ENCODE measurements at regions not wholly inside any gene's neighbourhood (a gene's known extent, or its start where the extent isn't known, plus 50 kb on each side); places are given as distances from the start of the nearest gene placed in this dataset.

DNA sequence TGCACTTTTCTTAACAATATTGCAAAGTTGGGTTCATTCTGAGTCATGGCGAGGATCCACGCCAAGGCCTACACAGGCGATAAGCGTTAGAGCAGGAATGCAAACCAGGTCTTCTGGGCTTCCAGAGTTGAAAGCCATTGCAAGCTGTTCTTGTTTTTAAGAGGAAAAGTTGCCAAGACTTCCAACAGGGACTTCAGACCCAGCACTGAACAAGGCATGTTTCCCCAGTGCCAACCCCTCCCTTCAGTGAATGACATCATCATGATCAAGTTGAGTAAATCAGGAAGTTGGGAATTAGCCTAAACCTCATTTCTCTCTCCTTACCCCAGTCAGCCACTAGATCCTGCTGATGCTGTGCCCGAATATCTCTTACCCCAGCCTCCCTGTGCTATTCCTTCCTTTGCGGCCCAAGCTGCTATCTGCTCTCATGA, 355.1 kb downstream of the HS3ST1 start:
- H3F3A ChIP-seq (replicated peaks; ENCODE audit: insufficient read depth): no peaks in the 10 kb centered on the region
- H4K20me1 ChIP-seq (ENCODE audit: insufficient read depth): no peaks in the 10 kb centered on the region
- H2AFZ ChIP-seq (ENCODE audit: low read depth): no peak overlapping the region
- no peaks in the 10 kb centered on the region for H3K4me1 ChIP-seq (ENCODE audit: control insufficient read depth in 1 of 2, insufficient read depth in 2 of 2, low read depth in 1 of 2, low read length in 1 of 2)
- H3K4me2 ChIP-seq: no peak overlapping the region
- H3K9me3 ChIP-seq: no peaks in the 10 kb centered on the region
- no peak overlapping the region for H3K4me3 ChIP-seq (ENCODE audit: low read depth in 2 of 2, low read length in 1 of 2)
- no peak overlapping the region for H3K27ac ChIP-seq (ENCODE audit: low read depth in 2 of 2, low read length in 1 of 2)
- 29% methylated on average over 6 of the region's 6 CpGs for WGBS (ENCODE audit: low lambda C conversion rate)
- ChIA-PET POLR2A (no interaction called here), CTCF (no interaction called here)
- H3K27me3 ChIP-seq (ENCODE audit: insufficient read depth): no peaks in the 10 kb centered on the region
- no peak for DNase-seq
- H3K79me2 ChIP-seq (ENCODE audit: insufficient read depth): no peaks in the 10 kb centered on the region
- no peak for TF ChIP-seq NFIC (IDR thresholded peaks at IDR 0.05; ENCODE audit: borderline replicate concordance)
- TF ChIP-seq NRF1 (IDR thresholded peaks at IDR 0.05; ENCODE audit: low read depth, low read length): no peak
- TF ChIP-seq SIN3A (IDR thresholded peaks at IDR 0.05; ENCODE audit: borderline replicate concordance, low read depth, low read length): no peak
- no peak for TF ChIP-seq RAD21 (IDR thresholded peaks at IDR 0.05; ENCODE audit: low read length)
- no peak for TF ChIP-seq FOXJ3 (CRISPR knock-in tag; IDR thresholded peaks at IDR 0.05)
- no peak for TF ChIP-seq RXRA (IDR thresholded peaks at IDR 0.05; ENCODE audit: borderline replicate concordance, low read depth)
- TF ChIP-seq TAF1 (IDR thresholded peaks at IDR 0.05; ENCODE audit: borderline replicate concordance, low read depth, low read length): no peak
- TF ChIP-seq RFX5 (IDR thresholded peaks at IDR 0.05; ENCODE audit: low read length): no peak
- no peak for TF ChIP-seq MEF2A (IDR thresholded peaks at IDR 0.05; ENCODE audit: borderline replicate concordance, low read depth)
- TF ChIP-seq, protein P1, sequence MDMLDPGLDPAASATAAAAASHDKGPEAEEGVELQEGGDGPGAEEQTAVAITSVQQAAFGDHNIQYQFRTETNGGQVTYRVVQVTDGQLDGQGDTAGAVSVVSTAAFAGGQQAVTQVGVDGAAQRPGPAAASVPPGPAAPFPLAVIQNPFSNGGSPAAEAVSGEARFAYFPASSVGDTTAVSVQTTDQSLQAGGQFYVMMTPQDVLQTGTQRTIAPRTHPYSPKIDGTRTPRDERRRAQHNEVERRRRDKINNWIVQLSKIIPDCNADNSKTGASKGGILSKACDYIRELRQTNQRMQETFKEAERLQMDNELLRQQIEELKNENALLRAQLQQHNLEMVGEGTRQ (IDR thresholded peaks at IDR 0.05; ENCODE audit: borderline replicate concordance, low read depth, low read length): no peak
- no peak for TF ChIP-seq YY1 (IDR thresholded peaks at IDR 0.05; ENCODE audit: low read depth)
- TF ChIP-seq GABPA (IDR thresholded peaks at IDR 0.05; ENCODE audit: low read depth): no peak
- no peak for TF ChIP-seq MXI1 (IDR thresholded peaks at IDR 0.05; ENCODE audit: low read depth, low read length)
- no peak for TF ChIP-seq ZBTB33 (IDR thresholded peaks at IDR 0.05; ENCODE audit: borderline replicate concordance, low read depth)
- no peak for TF ChIP-seq EZH2phosphoT487 (IDR thresholded peaks at IDR 0.05; ENCODE audit: borderline replicate concordance, low read depth)
- no peaks in the 10 kb centered on the region for H3K9me2 ChIP-seq
- no peaks in the 10 kb centered on the region for H3K36me3 ChIP-seq (replicated peaks in 1 of 2; ENCODE audit: control insufficient read depth in 1 of 2, insufficient read depth in 2 of 2, low read length in 1 of 2)
- no peak overlapping the region for H3K9ac ChIP-seq

DNA sequence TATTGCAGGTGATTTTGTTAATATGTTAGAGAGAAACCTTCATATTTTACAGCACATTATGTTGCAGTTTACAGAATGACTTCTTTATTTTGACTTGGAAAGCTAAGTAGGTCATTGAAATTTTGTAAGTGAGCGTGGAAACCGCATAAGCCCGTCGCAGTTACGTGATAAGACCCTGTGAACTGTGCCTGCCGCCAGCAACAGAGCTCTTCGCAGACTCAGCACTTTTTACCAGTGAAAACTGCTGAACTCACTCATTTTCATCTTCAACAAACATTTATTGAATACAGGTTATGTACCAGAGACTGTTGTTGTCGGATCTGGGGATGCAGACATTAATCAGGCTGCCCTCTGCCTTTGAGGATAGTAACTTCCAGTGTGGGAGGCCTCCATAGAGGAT, 355.7 kb downstream of the HS3ST1 start:
- no peak for DNase-seq
- H4K20me1 ChIP-seq (ENCODE audit: insufficient read depth): no peaks in the 10 kb centered on the region
- no peaks in the 10 kb centered on the region for H3F3A ChIP-seq (replicated peaks; ENCODE audit: insufficient read depth)
- H3K79me2 ChIP-seq (ENCODE audit: insufficient read depth): no peaks in the 10 kb centered on the region
- ChIA-PET CTCF (no interaction called here), POLR2A (no interaction called here)
- H3K9me3 ChIP-seq: no peaks in the 10 kb centered on the region
- 8% methylated on average over 8 of the region's 8 CpGs for WGBS (ENCODE audit: low lambda C conversion rate)
- no peak overlapping the region for H3K4me3 ChIP-seq (ENCODE audit: low read depth in 2 of 2, low read length in 1 of 2)
- H3K4me2 ChIP-seq: no peak overlapping the region
- no peak overlapping the region for H3K9ac ChIP-seq
- no peak for TF ChIP-seq SMC3 (IDR thresholded peaks at IDR 0.05; ENCODE audit: low read depth, low read length)
- no peak for TF ChIP-seq RAD21 (IDR thresholded peaks at IDR 0.05; ENCODE audit: low read length)
- no peak for TF ChIP-seq FOXM1 (IDR thresholded peaks at IDR 0.05; ENCODE audit: low read depth)
- no peak for TF ChIP-seq TCF12 (IDR thresholded peaks at IDR 0.05)
- TF ChIP-seq RXRA (IDR thresholded peaks at IDR 0.05; ENCODE audit: borderline replicate concordance, low read depth): no peak
- TF ChIP-seq POLR2AphosphoS5 (IDR thresholded peaks at IDR 0.05; ENCODE audit: low read depth, low read length): no peak
- TF ChIP-seq GATA2 (CRISPR knock-in tag; IDR thresholded peaks at IDR 0.05): no peak
- no peak for TF ChIP-seq FOSL2 (IDR thresholded peaks at IDR 0.05; ENCODE audit: borderline replicate concordance, low read depth)
- TF ChIP-seq PBX3 (IDR thresholded peaks at IDR 0.05): no peak
- no peak overlapping the region for H2AFZ ChIP-seq (ENCODE audit: low read depth)
- no peak overlapping the region for H3K27ac ChIP-seq (ENCODE audit: low read depth in 2 of 2, low read length in 1 of 2)
- H3K36me3 ChIP-seq (replicated peaks in 1 of 2; ENCODE audit: control insufficient read depth in 1 of 2, insufficient read depth in 2 of 2, low read length in 1 of 2): no peaks in the 10 kb centered on the region
- no peaks in the 10 kb centered on the region for H3K9me2 ChIP-seq
- H3K4me1 ChIP-seq (ENCODE audit: control insufficient read depth in 1 of 2, insufficient read depth in 2 of 2, low read depth in 1 of 2, low read length in 1 of 2): no peaks in the 10 kb centered on the region
- no peaks in the 10 kb centered on the region for H3K27me3 ChIP-seq (ENCODE audit: insufficient read depth)

Measured in SK-N-SH (cell line).